T-helper 17 cell (primary cell): ENCODE measurements at regions not wholly inside any gene's neighbourhood (a gene's known extent, or its start where the extent isn't known, plus 50 kb on each side); places are given as distances from the start of the nearest gene placed in this dataset.

Experiments
- ATAC-seq: fragments of 150-1000 bp; cut with Tn5 transposase; 2 replicates; pipeline ENCODE4 v1.10.0; 2021; ENCODE audit warnings: mild to moderate bottlenecking, moderate library complexity
- DNase-seq, 3 donors: peaks; one replicate each; pipeline versions ENCODE4 v3.0.0 to v3.0.0-alpha.2; 2020 to 2021
- H3K9me3 ChIP-seq: one replicate; pipeline ENCODE4 v1.7.0; 2013; ENCODE audit warnings: low read length, mild to moderate bottlenecking; ENCODE audit not compliant: control insufficient read depth, poor library complexity, severe bottlenecking
- H3K27ac Mint-ChIP-seq: one replicate; pipeline ENCODE4 v1.8.0; 2022; ENCODE audit warnings: mild to moderate bottlenecking, moderate library complexity, mixed read lengths
- H3K27me3 Mint-ChIP-seq: one replicate; pipeline ENCODE4 v1.8.0; 2022; ENCODE audit warnings: mixed read lengths
- H3K36me3 Mint-ChIP-seq: one replicate; pipeline ENCODE4 v1.8.0; 2022; ENCODE audit warnings: low read depth, mixed read lengths
- H3K4me1 Mint-ChIP-seq: one replicate; pipeline ENCODE4 v1.8.0; 2022; ENCODE audit warnings: mild to moderate bottlenecking, mixed read lengths
- H3K4me3 Mint-ChIP-seq: one replicate; pipeline ENCODE4 v1.8.0; 2022; ENCODE audit warnings: mild to moderate bottlenecking, moderate library complexity, mixed read lengths

DNA sequence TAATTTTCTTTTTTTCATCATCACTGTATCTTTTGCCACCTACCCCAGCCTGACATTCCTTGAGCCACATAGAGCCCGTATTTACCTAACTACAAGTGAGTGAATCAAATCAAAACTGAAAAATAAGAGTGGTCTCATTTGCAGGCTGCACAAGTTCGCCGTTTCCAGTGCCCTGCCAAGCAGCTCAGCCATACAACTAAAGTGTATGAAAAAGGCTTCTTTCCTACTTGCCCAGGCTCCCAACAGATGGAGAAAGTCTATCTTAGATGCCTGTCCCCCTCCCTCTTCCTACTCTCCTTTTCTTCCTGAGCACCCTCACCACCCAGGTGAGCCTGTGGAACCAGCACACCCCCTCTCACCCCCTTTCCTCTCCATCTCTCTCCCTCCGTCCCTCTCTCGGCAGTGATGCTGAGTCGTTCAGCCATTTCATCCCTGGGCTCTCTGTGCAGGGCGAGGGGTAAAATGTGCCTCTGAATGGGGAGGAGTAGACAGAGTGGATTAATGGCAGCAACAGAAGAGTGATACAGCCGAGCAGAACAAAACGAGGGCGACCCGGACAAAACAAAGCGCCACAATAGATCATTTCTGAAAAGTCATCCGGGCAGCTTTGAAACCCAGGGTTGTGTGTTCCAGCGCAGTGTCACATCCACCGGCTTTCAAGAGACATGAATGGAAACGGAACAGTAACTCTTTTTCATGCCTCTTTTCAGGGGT is 65.0 kb upstream of the POU3F3 start:
- DNase-seq (no peak), ATAC-seq (no peak)
- Mint-ChIP-seq H3K36me3 (no peaks in the 10 kb centered on the region), H3K4me1 (no peaks in the 10 kb centered on the region), H3K27ac (no peak overlapping the region), H3K27me3 (peaks cover 5% of the 10 kb centered on the region), H3K4me3 (no peak overlapping the region)
- H3K9me3 ChIP-seq, result no peaks in the 10 kb centered on the region

DNA sequence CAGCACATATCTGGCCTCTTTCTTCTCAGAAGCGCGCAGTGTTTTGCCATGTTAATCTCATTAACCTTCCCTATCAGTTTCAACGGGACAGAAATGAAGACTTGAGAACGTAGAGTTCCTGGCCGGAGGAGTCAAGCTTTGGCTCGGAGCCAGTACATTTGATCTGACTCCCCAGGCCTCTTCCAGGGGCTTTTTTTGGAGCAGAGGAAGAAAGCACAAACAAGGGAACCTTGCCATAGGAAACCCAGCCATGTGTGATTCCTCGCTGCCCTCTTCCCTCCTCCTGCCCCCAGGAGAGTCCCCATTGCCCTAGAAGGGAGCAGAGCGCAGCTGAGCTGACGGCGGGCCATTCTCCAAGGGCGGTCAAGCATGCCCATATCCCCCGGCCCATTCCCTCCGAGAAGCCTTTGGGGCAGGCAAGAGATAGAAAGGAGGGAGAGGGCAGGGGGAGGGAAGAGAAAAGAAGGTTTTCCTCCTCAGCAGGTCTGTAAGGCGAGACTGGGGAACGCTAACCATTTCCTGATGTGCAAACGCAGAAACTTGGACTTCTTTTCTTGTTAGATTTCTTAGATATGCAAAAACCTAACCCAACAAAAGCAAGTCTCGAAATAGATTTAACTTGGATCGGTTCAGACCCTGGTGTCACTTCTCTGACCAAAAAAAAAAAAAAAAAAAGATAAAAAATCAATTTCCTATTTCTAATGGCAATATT is 63.7 kb upstream of the POU3F3 start:
- H3K9me3 ChIP-seq, result no peaks in the 10 kb centered on the region
- ATAC-seq (no peak), DNase-seq (no peak)
- Mint-ChIP-seq H3K27me3 (peaks cover 5% of the 10 kb centered on the region), H3K36me3 (no peaks in the 10 kb centered on the region), H3K27ac (no peak overlapping the region), H3K4me3 (no peak overlapping the region), H3K4me1 (no peaks in the 10 kb centered on the region)

DNA sequence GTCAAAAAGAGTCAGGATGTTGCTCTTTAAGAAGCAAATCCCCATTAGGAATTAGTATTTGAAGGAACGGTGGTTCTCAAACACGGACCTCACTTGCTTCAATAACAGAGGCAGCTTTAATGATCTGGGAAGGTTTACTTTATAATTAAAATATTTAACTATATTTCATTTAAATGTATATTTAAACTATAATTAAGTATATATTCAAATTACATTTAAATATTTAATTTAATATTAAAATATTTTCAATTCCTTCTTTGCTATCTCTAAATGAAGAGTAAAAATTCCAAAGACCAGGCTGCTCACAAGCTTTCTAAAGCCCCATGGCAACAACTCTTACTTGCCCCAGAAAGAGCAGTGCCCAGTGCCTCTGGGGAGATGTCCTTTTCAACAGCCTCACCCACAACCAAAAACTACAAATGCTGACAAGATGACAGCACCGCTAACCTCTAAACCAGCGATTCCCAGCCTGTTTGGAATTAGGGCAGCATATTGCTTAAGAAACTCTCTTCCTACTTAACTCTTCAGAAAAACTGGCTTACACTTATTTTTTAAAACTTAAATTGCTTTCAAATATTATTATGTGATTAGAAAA is 62.9 kb upstream of the POU3F3 start:
- Mint-ChIP-seq H3K27me3 (peaks cover 5% of the 10 kb centered on the region), H3K27ac (no peak overlapping the region)
- ATAC-seq, result no peak

DNA sequence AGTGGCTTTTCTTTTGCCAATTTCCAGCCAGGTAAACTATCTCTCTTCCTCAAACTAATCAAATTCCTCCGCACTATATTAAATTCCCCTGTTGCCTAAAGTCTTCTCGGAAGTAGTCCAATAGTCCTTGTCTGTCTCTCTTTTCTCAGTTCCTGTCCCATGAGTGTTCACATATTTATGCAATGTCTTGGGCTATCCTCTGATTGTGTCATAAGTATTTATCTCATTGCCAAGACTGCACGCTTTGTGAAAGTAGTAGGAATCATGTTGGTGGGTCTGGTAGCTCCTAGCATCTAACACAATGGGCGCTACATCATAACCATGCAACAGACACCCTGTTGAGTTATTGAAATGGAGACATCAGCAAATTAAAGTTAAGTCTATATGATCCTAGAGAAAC is 59.9 kb upstream of the POU3F3 start:
- H3K4me3 Mint-ChIP-seq, result no peak overlapping the region
- ATAC-seq, result no peak
- no peak for DNase-seq

More for the DNA sequence above, 62.9 kb upstream of the POU3F3 start:
- no peaks in the 10 kb centered on the region for H3K9me3 ChIP-seq
- no peak for DNase-seq
- no peaks in the 10 kb centered on the region for H3K4me1 Mint-ChIP-seq
- H3K36me3 Mint-ChIP-seq, result no peaks in the 10 kb centered on the region
- no peak overlapping the region for H3K4me3 Mint-ChIP-seq

DNA sequence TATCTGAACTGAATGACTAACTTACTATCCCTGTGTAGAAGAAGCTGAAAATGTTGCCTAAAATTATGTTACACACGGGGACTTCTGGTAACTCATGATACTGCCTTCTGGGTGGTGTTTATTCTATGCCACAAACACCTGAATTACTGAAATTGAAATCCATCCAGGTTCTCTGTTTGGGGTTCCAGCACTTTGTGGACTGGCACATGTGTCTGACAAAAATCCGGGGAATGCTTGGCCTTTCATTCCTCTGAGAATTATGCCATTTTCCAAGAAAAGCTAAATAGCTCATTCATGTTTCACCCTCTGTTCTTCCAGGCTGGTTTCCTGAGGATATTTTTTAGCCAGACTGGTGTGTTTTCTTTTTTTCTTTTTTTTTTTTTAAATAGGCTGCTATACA is 59.5 kb upstream of the POU3F3 start:
- no peaks in the 10 kb centered on the region for H3K9me3 ChIP-seq
- Mint-ChIP-seq H3K4me1 (no peaks in the 10 kb centered on the region), H3K36me3 (no peaks in the 10 kb centered on the region), H3K4me3 (no peak overlapping the region), H3K27ac (no peak overlapping the region), H3K27me3 (no peaks in the 10 kb centered on the region)
- ATAC-seq (no peak), DNase-seq (no peak)

More for the DNA sequence above, 59.9 kb upstream of the POU3F3 start:
- Mint-ChIP-seq H3K27me3 (no peaks in the 10 kb centered on the region), H3K27ac (no peak overlapping the region), H3K36me3 (no peaks in the 10 kb centered on the region), H3K4me1 (no peaks in the 10 kb centered on the region)
- no peaks in the 10 kb centered on the region for H3K9me3 ChIP-seq
